ENCODE measurements at regions not wholly inside any gene's neighbourhood (a gene's known extent, or its start where the extent isn't known, plus 50 kb on each side); places are given as distances from the start of the nearest gene placed in this dataset.

DNA sequence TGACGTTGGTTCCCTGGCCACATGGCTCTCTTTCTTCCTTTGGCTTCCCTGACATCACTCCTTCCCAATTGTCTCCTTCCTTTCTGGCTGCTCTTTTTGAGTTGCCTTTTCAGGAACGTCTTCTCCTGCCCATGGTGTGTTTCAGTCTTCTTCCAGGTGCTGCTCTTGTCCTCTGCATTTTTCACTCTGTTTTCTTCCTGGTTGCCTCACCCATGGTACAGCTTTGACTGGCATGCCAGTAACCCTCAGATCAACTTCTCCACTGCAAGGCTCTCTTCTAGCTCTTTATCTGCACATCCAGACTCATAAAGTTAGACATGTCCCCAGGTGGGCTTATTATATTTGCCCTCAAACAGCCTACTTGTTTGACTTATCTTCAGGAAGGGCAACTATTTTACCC is 91.0 kb upstream of the ANKH start (continued):
- TF ChIP-seq, protein P1, sequence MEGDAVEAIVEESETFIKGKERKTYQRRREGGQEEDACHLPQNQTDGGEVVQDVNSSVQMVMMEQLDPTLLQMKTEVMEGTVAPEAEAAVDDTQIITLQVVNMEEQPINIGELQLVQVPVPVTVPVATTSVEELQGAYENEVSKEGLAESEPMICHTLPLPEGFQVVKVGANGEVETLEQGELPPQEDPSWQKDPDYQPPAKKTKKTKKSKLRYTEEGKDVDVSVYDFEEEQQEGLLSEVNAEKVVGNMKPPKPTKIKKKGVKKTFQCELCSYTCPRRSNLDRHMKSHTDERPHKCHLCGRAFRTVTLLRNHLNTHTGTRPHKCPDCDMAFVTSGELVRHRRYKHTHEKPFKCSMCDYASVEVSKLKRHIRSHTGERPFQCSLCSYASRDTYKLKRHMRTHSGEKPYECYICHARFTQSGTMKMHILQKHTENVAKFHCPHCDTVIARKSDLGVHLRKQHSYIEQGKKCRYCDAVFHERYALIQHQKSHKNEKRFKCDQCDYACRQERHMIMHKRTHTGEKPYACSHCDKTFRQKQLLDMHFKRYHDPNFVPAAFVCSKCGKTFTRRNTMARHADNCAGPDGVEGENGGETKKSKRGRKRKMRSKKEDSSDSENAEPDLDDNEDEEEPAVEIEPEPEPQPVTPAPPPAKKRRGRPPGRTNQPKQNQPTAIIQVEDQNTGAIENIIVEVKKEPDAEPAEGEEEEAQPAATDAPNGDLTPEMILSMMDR (IDR thresholded peaks at IDR 0.05): no peak
- no peak for TF ChIP-seq MEF2A (IDR thresholded peaks at IDR 0.05; ENCODE audit: borderline replicate concordance, low read depth)

DNA sequence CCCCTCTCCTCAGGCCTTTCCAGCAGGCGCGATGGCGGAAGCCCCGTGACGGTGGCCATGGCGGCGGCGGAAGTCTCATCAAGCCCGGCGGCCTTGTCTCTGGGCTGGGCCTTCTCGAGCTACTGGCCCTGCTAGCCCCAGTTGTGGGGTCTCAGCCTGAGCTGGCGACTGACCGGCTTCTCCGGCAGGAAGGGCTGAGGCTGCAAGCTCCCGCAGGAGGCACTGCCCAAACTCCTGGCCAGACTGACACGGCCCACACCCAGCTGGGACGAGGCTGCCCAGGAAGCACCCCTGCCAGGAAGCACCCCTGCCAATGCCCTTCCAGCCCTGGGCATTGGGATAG is 88.5 kb upstream of the ANKH start:
- POLR2A ChIA-PET: no interaction called here
- no peaks in the 10 kb centered on the region for H3K79me2 ChIP-seq (ENCODE audit: insufficient read depth)
- H3K4me3 ChIP-seq (ENCODE audit: low read depth in 2 of 2, low read length in 1 of 2): no peak overlapping the region
- no peaks in the 10 kb centered on the region; the same call in 1 of the 2 replicates for H3K27me3 ChIP-seq (ENCODE audit: insufficient read depth)
- TF ChIP-seq, protein P2, sequence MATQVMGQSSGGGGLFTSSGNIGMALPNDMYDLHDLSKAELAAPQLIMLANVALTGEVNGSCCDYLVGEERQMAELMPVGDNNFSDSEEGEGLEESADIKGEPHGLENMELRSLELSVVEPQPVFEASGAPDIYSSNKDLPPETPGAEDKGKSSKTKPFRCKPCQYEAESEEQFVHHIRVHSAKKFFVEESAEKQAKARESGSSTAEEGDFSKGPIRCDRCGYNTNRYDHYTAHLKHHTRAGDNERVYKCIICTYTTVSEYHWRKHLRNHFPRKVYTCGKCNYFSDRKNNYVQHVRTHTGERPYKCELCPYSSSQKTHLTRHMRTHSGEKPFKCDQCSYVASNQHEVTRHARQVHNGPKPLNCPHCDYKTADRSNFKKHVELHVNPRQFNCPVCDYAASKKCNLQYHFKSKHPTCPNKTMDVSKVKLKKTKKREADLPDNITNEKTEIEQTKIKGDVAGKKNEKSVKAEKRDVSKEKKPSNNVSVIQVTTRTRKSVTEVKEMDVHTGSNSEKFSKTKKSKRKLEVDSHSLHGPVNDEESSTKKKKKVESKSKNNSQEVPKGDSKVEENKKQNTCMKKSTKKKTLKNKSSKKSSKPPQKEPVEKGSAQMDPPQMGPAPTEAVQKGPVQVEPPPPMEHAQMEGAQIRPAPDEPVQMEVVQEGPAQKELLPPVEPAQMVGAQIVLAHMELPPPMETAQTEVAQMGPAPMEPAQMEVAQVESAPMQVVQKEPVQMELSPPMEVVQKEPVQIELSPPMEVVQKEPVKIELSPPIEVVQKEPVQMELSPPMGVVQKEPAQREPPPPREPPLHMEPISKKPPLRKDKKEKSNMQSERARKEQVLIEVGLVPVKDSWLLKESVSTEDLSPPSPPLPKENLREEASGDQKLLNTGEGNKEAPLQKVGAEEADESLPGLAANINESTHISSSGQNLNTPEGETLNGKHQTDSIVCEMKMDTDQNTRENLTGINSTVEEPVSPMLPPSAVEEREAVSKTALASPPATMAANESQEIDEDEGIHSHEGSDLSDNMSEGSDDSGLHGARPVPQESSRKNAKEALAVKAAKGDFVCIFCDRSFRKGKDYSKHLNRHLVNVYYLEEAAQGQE (IDR thresholded peaks at IDR 0.05; ENCODE audit: low read depth, low read length): no peak
- TF ChIP-seq YY1 (IDR thresholded peaks at IDR 0.05; ENCODE audit: low read depth) (no peak), RAD21 (IDR thresholded peaks at IDR 0.05; ENCODE audit: low read length) (no peak), TCF12 (IDR thresholded peaks at IDR 0.05) (no peak), SIN3A (IDR thresholded peaks at IDR 0.05; ENCODE audit: borderline replicate concordance, low read depth, low read length) (no peak), EP300 (IDR thresholded peaks at IDR 0.05; ENCODE audit: borderline replicate concordance in 1 of 2, low read depth in 1 of 2, low read length in 1 of 2) (no peak), TEAD4 (IDR thresholded peaks at IDR 0.05; ENCODE audit: borderline replicate concordance, insufficient read depth) (no peak), EZH2phosphoT487 (IDR thresholded peaks at IDR 0.05; ENCODE audit: borderline replicate concordance, low read depth) (no peak), MXI1 (IDR thresholded peaks at IDR 0.05; ENCODE audit: low read depth, low read length) (no peak), SMC3 (IDR thresholded peaks at IDR 0.05; ENCODE audit: low read depth, low read length) (no peak), MEF2A (IDR thresholded peaks at IDR 0.05; ENCODE audit: borderline replicate concordance, low read depth) (no peak), POLR2AphosphoS5 (IDR thresholded peaks at IDR 0.05; ENCODE audit: low read depth, low read length) (no peak), FOXJ3 (CRISPR knock-in tag; IDR thresholded peaks at IDR 0.05) (no peak), NRF1 (IDR thresholded peaks at IDR 0.05; ENCODE audit: low read depth, low read length) (no peak)
- TF ChIP-seq, protein P3, sequence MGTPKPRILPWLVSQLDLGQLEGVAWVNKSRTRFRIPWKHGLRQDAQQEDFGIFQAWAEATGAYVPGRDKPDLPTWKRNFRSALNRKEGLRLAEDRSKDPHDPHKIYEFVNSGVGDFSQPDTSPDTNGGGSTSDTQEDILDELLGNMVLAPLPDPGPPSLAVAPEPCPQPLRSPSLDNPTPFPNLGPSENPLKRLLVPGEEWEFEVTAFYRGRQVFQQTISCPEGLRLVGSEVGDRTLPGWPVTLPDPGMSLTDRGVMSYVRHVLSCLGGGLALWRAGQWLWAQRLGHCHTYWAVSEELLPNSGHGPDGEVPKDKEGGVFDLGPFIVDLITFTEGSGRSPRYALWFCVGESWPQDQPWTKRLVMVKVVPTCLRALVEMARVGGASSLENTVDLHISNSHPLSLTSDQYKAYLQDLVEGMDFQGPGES (IDR thresholded peaks at IDR 0.05; ENCODE audit: low read depth, low read length): no peak
- TF ChIP-seq, protein P4, sequence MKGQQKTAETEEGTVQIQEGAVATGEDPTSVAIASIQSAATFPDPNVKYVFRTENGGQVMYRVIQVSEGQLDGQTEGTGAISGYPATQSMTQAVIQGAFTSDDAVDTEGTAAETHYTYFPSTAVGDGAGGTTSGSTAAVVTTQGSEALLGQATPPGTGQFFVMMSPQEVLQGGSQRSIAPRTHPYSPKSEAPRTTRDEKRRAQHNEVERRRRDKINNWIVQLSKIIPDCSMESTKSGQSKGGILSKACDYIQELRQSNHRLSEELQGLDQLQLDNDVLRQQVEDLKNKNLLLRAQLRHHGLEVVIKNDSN (IDR thresholded peaks at IDR 0.05; ENCODE audit: borderline replicate concordance, low read depth): no peak
- TF ChIP-seq, protein P5, sequence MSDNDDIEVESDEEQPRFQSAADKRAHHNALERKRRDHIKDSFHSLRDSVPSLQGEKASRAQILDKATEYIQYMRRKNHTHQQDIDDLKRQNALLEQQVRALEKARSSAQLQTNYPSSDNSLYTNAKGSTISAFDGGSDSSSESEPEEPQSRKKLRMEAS (IDR thresholded peaks at IDR 0.05; ENCODE audit: low read depth): no peak
- no peak overlapping the region for H3K9ac ChIP-seq
- no peak overlapping the region for H2AFZ ChIP-seq (ENCODE audit: low read depth)
- H3K4me1 ChIP-seq (ENCODE audit: control insufficient read depth in 1 of 2, insufficient read depth in 2 of 2, low read depth in 1 of 2, low read length in 1 of 2): peaks cover 0 to 1% of the 10 kb centered on the region in 2 experiments; a peak in 1 of 4 replicates
- H3K27ac ChIP-seq (ENCODE audit: low read depth in 2 of 2, low read length in 1 of 2): no peak overlapping the region
- no peaks in the 10 kb centered on the region for H3K9me2 ChIP-seq
- 92% methylated on average over 11 of the region's 17 CpGs for WGBS (ENCODE audit: low lambda C conversion rate)
- no peaks in the 10 kb centered on the region for H3K9me3 ChIP-seq
- no peaks in the 10 kb centered on the region for H3F3A ChIP-seq (replicated peaks; ENCODE audit: insufficient read depth)
- H3K4me2 ChIP-seq: no peak overlapping the region
- H3K36me3 ChIP-seq (replicated peaks in 1 of 2; ENCODE audit: control insufficient read depth in 1 of 2, insufficient read depth in 2 of 2, low read length in 1 of 2): no peaks in the 10 kb centered on the region
- H4K20me1 ChIP-seq (ENCODE audit: insufficient read depth): no peaks in the 10 kb centered on the region
- no peak for DNase-seq
- CTCF ChIA-PET: no interaction called here

Measured in SK-N-SH (cell line).